Stimulated activated CD4-positive, alpha-beta T cell treated with anti-CD3 and anti-CD28 coated beads, Interleukin-4, amount 100 ng/mL, for 4 hours (primary cell): ENCODE measurements at regions not wholly inside any gene's neighbourhood (a gene's known extent, or its start where the extent isn't known, plus 50 kb on each side); places are given as distances from the start of the nearest gene placed in this dataset.
"Not testable (repeated sequence)": the region's sequence is repeated elsewhere in the genome, so short reads cannot be mapped to it uniquely, and the experiment has no call there.

Experiments used
- DNase-seq, 2 experiments: peaks; one replicate each; pipeline ENCODE4 v3.0.0-alpha.2; 2020

DNA sequence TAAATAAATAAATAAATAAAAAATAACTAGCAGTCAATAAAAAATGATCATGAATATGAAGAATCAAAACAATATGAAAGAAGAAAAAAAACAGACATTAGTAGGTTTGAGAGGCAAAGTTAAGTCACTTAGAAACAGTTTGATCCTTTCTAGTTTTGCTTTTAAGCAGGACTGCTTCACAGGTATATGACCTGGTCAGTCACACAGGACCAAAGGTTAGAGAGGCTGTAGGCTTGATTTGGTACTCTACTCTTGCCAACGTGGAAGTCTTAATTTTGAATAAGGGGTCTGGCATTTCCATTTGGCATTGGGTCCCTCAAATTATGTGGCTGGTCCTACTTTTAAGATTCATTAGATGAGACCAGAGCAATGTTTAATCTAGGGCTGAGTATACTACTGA is 441.7 kb upstream of the NECTIN3 start:
- DNase-seq = no peak

- DNase-seq = no peak
Observed at GRCh38 chr3:110644203-110644602, 427.4 kb upstream of the NECTIN3 start.

DNA sequence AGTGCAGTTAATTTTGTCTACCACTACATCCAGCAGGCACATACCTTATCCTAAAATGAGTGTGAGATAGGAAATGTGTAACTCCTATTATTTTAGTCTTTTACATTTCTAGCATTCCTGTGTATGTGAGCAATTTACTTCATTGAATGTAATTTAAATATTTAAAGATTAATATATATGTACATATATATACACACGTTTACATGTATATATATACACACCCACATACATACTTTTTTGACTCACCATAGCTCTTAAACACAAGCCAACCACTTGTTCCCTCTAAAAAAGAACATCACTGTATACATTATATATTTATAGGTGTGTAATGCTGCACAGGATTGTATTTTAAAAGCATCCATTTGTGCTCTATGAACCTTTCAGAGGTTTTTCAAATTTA is 425.6 kb upstream of the NECTIN3 start:
- no peak for DNase-seq

DNA sequence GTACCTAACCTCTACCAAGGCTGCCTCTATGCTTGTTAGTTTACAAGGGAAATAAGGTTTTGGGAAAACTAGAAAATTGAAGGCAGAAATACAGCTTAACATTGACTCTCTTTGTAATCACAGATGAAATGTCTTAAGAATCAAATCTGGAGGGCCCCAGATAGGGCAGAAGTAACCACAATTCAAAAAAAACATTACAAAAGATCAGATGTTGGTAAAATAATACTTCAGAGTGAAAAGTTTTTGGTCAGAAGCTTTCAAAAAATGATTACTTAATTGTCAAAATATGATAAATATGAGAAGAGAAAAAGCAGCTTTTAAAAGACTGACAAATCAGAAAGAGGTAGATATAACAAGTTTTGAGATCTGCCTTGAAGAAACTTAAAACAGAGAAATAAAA is 425.1 kb upstream of the NECTIN3 start:
- DNase-seq = no peak

- DNase-seq = no peak
Observed at GRCh38 chr3:110647586-110647985, 424.0 kb upstream of the NECTIN3 start.

- DNase-seq = no peak
Observed at GRCh38 chr3:110650741-110651140, 420.9 kb upstream of the NECTIN3 start.

DNA sequence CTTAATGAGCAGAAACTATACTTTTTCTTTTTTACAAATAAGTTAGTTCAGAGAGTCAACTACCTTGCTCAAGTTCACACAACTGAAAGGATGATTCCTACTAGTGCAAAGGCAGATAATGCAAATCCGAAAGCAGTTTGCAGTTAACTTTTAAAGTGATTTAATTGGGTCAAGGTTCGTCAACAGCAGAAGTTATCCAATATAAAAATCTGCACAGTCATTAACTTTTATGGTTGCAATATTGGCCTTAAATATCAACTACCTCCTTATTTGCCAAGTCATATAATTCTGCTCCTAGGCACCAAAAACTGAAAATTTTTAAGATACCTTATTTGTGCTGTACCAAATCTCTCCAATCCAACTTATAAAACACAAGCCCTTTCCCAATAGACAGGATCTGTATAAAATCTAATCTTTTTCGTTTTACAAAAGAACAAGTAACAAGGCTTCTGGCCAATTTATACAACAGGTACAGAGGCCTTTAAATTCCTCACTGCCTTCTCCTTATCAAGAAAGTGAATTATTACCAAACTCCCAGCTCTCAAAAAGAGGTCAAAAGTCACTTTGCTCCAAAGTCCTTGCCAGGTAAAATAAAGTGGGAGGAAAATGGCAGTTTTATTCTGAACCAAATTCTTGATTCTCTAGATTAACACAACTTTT is 416.6 kb upstream of the NECTIN3 start:
- no peak for DNase-seq

DNA sequence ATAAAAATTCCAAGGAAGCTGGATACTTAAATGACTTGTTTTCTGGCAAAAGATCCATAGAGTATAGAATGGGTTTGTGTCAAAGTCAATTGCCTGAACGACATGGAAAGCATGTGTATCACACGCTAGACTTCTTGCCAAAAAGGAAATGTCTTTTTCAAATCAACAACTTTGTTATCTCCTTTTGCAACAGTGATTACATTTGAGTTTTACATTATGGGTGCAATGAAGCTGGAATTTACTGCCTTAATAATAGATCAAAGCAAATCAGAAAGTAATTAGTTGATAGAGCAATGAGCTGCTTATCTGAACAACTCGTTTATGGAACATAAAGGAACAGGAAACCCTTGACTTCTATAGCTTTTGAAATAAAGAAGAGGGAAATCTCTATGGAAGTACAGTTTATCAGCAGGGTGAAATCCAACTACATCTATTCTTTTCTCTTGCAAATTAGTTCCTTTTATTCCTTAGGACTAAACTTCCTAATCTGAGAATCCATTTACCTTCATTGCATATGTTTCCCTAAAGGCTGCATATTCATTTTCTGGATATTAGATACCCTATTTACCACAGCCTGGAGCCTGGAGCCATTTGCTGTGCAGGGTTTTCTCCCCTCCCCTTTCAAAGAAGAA is 415.1 kb upstream of the NECTIN3 start:
- no peak for DNase-seq

DNA sequence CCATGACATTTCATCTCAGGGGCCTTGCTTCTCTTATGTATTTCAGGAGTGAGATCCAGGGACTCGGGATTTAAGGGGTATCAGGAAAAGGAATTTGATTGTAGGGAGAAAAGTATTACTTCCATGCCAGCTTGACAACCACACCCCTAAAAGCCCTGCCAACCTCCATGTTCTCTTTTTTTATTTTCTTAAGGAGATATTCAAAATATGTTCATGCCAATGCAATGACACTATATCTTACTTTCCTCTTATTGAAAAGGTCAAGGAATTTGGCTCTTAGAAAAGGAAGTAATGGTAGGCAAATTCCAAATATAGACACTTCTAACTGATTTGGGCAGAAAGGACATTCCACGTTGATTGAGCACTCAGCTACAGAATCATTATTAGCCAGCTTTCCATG is 407.5 kb upstream of the NECTIN3 start:
- DNase-seq = no peak

DNA sequence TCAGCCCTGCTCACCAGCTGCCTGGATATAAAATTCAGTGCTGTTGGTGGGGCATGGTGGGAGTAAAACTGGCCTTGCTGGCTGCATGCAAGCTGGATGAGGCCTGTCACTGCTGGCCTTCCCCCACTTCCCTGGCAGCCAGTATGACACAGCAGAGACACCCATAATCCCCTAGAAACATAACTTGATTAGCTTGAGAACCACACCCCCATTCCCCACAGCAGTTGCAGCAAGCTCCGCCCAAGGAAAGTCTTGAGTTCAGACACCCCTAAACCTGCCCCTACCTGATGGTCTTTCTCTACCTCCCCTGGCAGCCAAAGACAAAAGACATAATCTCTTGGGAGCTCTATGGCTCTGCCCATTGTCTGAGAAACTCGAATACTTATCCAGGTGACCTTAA is 405.1 kb upstream of the NECTIN3 start:
- no peak for DNase-seq

DNA sequence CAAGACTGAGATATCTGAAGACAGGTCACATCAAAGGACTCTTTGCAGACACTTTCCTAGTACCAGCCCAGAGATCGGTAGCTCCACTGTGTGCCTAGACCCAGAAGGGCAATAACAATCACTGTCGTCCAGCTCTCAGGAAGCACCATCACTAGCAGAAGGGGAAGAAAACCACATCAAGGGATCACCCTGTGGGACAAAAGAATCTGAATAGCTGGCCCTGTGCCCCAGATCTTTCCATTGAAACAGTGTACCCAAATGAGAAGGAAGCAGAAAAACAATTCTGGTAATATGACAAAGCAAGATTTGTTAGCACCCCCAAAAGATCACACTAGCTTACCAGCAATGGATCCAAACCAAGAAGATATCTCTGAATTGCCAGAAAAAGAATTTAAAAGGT is 404.4 kb upstream of the NECTIN3 start:
- no peak for DNase-seq

DNA sequence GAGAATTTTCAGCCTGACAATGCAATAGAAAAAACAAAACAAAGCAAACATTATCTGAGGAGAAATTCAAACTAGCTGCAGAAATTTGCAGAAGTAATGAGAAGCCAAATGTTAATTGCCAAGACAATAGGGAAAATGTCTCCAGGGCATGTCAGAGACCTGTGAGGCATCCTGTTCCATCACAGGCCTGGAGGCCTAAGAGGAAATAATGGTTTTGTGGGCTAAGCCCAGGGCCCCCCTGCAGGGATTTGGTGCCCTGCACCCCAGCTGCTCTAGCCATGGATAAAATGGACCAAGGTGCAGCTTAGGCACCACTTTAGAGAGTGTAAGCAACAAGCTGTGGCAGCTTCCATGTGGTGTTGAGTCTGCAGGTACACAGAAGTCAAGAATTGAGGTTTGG is 401.2 kb upstream of the NECTIN3 start:
- no peak for DNase-seq

GRCh38 chr3:110677506-110677905 is 394.1 kb upstream of the NECTIN3 start:
- no peak for DNase-seq

DNA sequence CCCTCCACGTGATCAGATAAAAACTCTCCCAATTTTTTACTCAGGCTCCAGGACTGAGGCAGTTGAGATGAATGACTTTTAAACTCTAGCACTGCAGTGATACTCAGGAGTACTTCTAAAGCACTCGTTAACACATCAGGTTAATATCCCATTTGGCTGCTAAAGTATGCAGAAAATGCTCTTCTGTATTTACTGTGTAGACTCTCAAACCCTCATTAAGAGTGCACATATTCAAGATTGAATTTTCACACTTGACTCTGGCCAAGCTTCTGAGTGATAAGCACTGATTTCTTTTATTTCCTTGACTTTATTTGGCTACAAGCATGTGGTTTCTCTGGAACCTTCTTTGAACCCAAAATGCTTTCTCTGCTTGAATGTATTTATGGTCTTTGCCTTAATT is 392.3 kb upstream of the NECTIN3 start:
- DNase-seq = no peak

GRCh38 chr3:110680450-110680849 is 391.2 kb upstream of the NECTIN3 start:
- DNase-seq = no peak

DNA sequence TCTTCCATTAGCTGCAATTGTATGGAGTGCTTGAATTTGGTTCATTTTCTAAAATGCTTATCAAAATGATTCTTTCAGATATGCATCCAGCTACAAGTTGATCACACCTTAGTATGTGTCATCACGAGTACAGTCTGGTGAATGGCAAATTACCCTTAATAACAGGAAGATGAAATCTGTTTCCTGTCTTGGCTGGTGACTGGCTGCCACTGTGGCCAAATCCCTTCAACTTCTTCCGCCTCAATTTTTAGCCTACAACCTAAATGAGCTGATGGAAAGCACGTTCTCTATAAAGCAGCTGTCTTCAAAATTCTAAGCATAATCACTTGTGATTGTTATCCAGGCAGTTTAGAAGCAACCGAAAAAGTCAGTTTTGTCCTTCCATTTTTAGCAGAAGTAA is 387.1 kb upstream of the NECTIN3 start:
- DNase-seq = no peak

DNA sequence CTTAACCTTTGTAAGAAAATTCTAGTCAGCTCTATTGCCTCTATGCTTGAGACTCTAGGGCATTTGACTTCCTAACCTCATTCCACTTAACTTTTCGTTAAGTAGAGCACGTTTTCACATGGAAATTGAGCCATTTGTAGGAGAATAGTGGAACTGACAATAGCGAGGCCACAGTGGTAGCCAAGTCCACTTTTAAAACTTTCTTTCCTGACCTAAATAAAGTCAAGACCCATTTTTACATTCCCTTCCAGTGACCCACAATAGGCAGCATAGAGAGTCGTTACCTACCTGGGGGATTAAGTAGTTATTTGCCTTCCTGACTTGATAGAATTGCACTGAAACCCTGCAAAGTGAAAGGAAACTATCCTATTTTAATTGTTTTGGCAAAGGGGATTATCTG is 386.0 kb upstream of the NECTIN3 start:
- DNase-seq = no peak

DNA sequence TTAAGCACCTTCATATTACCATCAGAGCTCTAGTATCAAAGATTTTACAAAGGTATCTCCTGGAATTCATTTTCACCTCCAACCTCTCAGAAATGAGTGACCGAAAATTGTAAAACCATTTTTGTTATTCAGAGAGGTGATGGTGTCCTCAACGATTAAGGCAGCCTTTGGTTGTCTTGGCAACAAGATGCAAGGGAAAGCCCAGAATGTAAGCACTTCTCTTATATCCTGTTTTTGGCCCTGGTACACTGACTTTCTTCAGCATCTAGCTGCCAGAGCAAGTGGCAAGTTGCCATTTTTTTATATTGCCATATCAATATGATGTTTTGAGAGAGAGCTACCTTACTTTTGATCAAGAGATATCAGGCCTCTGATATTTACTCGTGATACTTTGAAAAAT is 384.9 kb upstream of the NECTIN3 start:
- DNase-seq = no peak

- no peak for DNase-seq
Observed at GRCh38 chr3:110687138-110687537, 384.5 kb upstream of the NECTIN3 start.

GRCh38 chr3:110697961-110698360 is 373.7 kb upstream of the NECTIN3 start:
- DNase-seq = no peak

DNA sequence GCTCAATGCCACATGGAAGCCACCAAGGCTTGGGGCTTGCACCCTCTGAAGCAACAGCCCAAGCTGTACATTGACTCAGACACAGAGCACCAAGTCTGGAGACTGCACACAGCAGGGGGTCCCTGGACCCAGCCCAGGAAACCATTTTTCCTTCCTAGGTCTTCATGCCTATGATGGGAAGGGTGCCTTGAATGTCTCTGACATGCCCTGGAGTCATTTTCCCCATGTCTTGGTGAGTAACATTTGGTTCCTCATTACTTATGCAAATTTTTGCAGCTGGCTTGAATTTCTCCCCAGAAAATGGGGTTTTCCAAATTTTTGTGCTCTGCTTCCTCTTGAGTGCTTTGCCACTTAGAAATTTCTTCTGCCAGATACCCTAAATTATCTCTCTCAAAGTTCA is 367.3 kb upstream of the NECTIN3 start:
- DNase-seq = not testable (repeated sequence)

DNA sequence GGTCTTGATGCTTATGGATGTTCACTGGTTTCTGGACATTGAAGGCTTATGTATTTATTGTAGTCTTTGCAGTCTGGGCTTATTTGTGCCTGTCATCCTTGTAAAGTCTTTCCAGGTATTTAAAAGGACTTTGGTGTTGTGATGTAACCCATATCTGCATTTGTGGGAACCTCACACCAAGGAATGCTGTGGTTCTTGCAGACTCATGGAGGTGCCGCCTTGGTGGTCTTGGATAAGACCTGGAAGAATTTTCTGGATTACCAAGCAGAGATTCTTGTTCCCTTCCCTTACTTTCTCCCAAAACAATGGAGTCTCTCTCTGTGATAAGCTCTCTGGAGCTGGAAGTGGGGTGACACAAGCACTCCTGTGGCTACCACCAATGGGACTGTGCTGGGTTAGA is 363.5 kb upstream of the NECTIN3 start:
- DNase-seq = no peak

DNA sequence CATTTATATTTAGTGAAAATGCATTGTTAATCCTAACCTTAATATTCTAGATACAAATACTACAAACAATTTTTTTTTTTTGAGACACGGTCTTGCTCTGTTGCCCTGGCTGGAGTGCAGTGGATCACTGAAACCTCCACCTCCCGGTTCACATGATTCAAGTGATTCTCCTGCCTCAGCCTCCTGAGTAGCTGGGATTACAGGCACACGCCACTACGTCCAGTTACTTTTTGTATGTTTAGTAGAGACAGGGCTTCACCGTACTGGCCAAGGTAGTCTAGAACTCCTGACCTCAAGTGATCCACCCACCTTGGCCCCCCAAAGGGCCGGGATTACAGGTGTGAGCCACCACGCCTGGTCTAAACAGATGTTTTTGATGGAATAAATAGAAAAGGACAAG is 361.5 kb upstream of the NECTIN3 start:
- DNase-seq = no peak

DNA sequence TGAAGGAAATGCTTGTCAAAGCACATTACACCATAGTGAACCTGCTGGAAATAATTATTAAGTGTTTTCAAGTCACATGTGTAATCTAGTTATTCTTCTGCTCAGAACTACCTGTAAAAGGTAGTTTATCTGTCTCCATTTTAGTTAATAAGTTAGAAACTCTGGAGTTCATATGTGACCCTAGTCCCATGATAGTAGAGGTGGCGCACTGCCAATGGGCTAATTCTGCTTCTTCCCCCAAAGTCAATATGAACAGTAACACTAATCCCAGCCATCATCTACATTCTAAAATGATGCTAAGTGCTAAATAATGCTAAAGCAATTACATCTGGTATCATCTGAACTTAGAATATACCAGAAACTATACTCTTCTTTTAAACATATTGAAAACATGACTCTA is 361.0 kb upstream of the NECTIN3 start:
- no peak for DNase-seq

DNA sequence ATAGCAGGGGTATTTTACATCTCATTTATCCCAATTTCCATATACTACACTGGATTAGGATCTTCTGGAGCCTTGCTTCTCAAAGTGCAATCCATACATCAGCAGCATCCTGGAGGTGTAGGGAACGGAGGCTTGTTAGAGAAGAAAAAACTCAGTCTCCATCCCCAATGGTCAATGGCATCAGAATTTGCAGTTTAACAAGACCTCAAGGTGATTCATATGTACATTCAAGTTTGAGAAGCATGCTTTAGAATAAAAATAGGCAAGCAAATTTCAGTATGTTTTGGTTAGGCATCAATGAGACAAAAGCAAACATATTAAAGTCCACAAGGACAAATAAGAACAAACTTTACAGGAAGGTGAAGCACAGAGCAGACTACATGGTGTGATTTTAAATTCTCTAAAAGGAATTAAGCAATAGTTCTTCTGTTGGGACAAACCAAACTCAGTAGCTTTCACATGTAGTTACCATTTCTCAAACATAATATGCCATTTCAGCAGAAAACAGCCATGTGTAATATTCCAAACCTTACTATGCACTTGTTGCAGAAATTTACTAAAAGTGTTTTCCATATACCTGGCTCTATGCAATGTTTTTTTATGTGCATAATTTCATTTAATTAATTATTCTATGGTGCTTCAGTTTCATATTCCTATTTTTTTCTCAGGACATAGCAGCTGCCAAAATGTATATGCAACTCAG is 360.3 kb upstream of the NECTIN3 start:
- DNase-seq = no peak
